Keratinocyte (primary cell): ENCODE measurements at regions not wholly inside any gene's neighbourhood (a gene's known extent, or its start where the extent isn't known, plus 50 kb on each side); places are given as distances from the start of the nearest gene placed in this dataset.

Experiments
- DNase-seq: peaks from one replicate; pipeline ENCODE4 v3.0.0-alpha.2; 2011; ENCODE audit warnings: low read depth, missing footprints, low spot score
- FAIRE-seq: peaks from 2 replicates; lab custom pipeline; 2011; peaks lifted over from hg19 to GRCh38; lab: Jason Lieb, UNC
- H2AFZ ChIP-seq: 2 replicates; pipeline ENCODE4 v1.6.0; 2012; ENCODE audit warnings: low read length, control low read depth, inconsistent platforms; ENCODE audit not compliant: control insufficient read depth
- H3K27ac ChIP-seq: 2 replicates; pipeline ENCODE4 v1.5.1; 2011; ENCODE audit warnings: low read length; ENCODE audit not compliant: control insufficient read depth, insufficient read depth
- H3K27me3 ChIP-seq: 3 replicates; pipeline ENCODE4 v1.6.0; 2011; ENCODE audit warnings: low read length; ENCODE audit not compliant: control insufficient read depth, insufficient read depth; ENCODE audit errors: extremely low read depth
- H3K36me3 ChIP-seq, 2 experiments: 2 replicates in 1 of 2; 3 replicates in 1 of 2; pipeline ENCODE4 v1.5.1; 2011; ENCODE audit warnings: low read length in 2 of 2, mild to moderate bottlenecking in 1 of 2; ENCODE audit not compliant: control insufficient read depth in 2 of 2, insufficient read depth in 2 of 2; ENCODE audit errors: extremely low read depth in 1 of 2
- H3K4me1 ChIP-seq: 3 replicates; pipeline ENCODE4 v1.5.1; 2011; ENCODE audit warnings: low read length; ENCODE audit not compliant: control insufficient read depth, insufficient read depth; ENCODE audit errors: extremely low read depth
- H3K4me2 ChIP-seq: 3 replicates; pipeline ENCODE4 v1.6.0; 2011; ENCODE audit warnings: low read depth, low read length; ENCODE audit not compliant: control insufficient read depth, insufficient read depth; ENCODE audit errors: extremely low read depth
- H3K4me3 ChIP-seq, 3 experiments: fragments of 200-600 bp in 1 of 3; sonication (generic) in 1 of 3; 2 replicates in 2 of 3; 3 replicates in 1 of 3; pipeline ENCODE4 v1.5.1; 2011 to 2016; ENCODE audit warnings: low read length in 3 of 3, mild to moderate bottlenecking in 3 of 3, control low read depth in 2 of 3, inconsistent platforms in 1 of 3, low read depth in 1 of 3, mixed read lengths in 1 of 3, mixed run types in 1 of 3, moderate library complexity in 1 of 3; ENCODE audit not compliant: control insufficient read depth in 2 of 3, insufficient read depth in 2 of 3; ENCODE audit errors: extremely low read depth in 1 of 3
- H3K79me2 ChIP-seq: 2 replicates; pipeline ENCODE4 v1.6.0; 2012; ENCODE audit warnings: low read length; ENCODE audit not compliant: control insufficient read depth, insufficient read depth
- H3K9ac ChIP-seq: 3 replicates; pipeline ENCODE4 v1.6.0; 2011; ENCODE audit warnings: low read length; ENCODE audit not compliant: control insufficient read depth, insufficient read depth; ENCODE audit errors: extremely low read depth
- H3K9me1 ChIP-seq: 3 replicates; pipeline ENCODE4 v1.6.0; 2011; ENCODE audit warnings: low read length; ENCODE audit not compliant: control insufficient read depth, insufficient read depth; ENCODE audit errors: extremely low read depth
- H3K9me3 ChIP-seq: 2 replicates; pipeline ENCODE4 v1.5.1; 2012; ENCODE audit warnings: low read depth, low read length; ENCODE audit not compliant: control insufficient read depth
- H4K20me1 ChIP-seq: 3 replicates; pipeline ENCODE4 v1.6.0; 2011; ENCODE audit warnings: low read length; ENCODE audit not compliant: control insufficient read depth, insufficient read depth; ENCODE audit errors: extremely low read depth
- EZH2 ChIP-seq: IDR thresholded peaks from one replicate; pipeline ENCODE4 v1.6.1; 2012; ENCODE audit warnings: inconsistent platforms, mild to moderate bottlenecking, low read length, moderate library complexity
- dilution Hi-C: fragments of 300-500 bp; cut with MboI; formaldehyde crosslinking; loops from one replicate; pipeline ENCODE4 v1.7.0; 2020; ENCODE audit warnings: low sequenced_read_pairs; ENCODE audit not compliant: extremely low pct_ligation_motif_present
- TF ChIP-seq, protein P1 (sequence below), 3 experiments: IDR thresholded peaks in 1 of 3; conservative IDR thresholded peaks in 1 of 3; optimal IDR thresholded peaks in 1 of 3; 2 replicates in 2 of 3; 3 replicates in 1 of 3; pipeline versions ENCODE3 to v1.5.1; 2011; ENCODE audit warnings: low read length in 3 of 3, mild to moderate bottlenecking in 3 of 3, moderate library complexity in 2 of 3, control low read depth in 1 of 3, inconsistent platforms in 1 of 3; ENCODE audit not compliant: insufficient read depth in 2 of 3; ENCODE audit errors: extremely low read depth in 1 of 3

- Histone ChIP-seq H3K4me1 (peaks cover 8% of the 10 kb centered on the region), H3K27ac (no peak overlapping the region), H3K9ac (no peak overlapping the region), H3K4me2 (no peak overlapping the region), H3K9me1 (no peaks in the 10 kb centered on the region), H3K27me3 (peaks cover 28% of the 10 kb centered on the region), H4K20me1 (no peaks in the 10 kb centered on the region), H3K36me3 (no peaks in the 10 kb centered on the region), H3K9me3 (no peaks in the 10 kb centered on the region), H2AFZ (no peak overlapping the region), H3K79me2 (no peaks in the 10 kb centered on the region), H3K4me3 (no peak overlapping the region)
- dilution Hi-C loops, result no loop called here
- no peak for DNase-seq
- TF ChIP-seq, protein P1, sequence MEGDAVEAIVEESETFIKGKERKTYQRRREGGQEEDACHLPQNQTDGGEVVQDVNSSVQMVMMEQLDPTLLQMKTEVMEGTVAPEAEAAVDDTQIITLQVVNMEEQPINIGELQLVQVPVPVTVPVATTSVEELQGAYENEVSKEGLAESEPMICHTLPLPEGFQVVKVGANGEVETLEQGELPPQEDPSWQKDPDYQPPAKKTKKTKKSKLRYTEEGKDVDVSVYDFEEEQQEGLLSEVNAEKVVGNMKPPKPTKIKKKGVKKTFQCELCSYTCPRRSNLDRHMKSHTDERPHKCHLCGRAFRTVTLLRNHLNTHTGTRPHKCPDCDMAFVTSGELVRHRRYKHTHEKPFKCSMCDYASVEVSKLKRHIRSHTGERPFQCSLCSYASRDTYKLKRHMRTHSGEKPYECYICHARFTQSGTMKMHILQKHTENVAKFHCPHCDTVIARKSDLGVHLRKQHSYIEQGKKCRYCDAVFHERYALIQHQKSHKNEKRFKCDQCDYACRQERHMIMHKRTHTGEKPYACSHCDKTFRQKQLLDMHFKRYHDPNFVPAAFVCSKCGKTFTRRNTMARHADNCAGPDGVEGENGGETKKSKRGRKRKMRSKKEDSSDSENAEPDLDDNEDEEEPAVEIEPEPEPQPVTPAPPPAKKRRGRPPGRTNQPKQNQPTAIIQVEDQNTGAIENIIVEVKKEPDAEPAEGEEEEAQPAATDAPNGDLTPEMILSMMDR (optimal IDR thresholded peaks at IDR 0.05 in 1 of 3, IDR thresholded peaks at IDR 0.05 in 1 of 3, conservative IDR thresholded peaks at IDR 0.05 in 1 of 3; ENCODE audit: extremely low read depth in 1 of 3, insufficient read depth in 2 of 3, low read length in 3 of 3), result no peak
- TF ChIP-seq EZH2, result no peak
- no peak for FAIRE-seq
Measured at GRCh38 chr1:10947181-10947580, 65.3 kb upstream of the TARDBP start.

- no peak for FAIRE-seq
- Histone ChIP-seq H3K4me2 (no peak overlapping the region), H3K36me3 (no peaks in the 10 kb centered on the region)
Measured at GRCh38 chr1:10947691-10948462, 64.6 kb upstream of the TARDBP start.

More at GRCh38 chr1:10947691-10948462, 64.6 kb upstream of the TARDBP start:
- TF ChIP-seq, protein P1 (optimal IDR thresholded peaks at IDR 0.05 in 1 of 3, IDR thresholded peaks at IDR 0.05 in 1 of 3, conservative IDR thresholded peaks at IDR 0.05 in 1 of 3; ENCODE audit: extremely low read depth in 1 of 3, insufficient read depth in 2 of 3, low read length in 3 of 3), result no peak
- no peak for TF ChIP-seq EZH2
- Histone ChIP-seq H4K20me1 (no peaks in the 10 kb centered on the region), H3K79me2 (no peaks in the 10 kb centered on the region), H3K4me1 (peaks cover 8% of the 10 kb centered on the region), H3K9ac (no peak overlapping the region), H3K27me3 (peaks cover 23% of the 10 kb centered on the region), H3K27ac (no peak overlapping the region), H3K4me3 (no peak overlapping the region), H3K9me1 (no peaks in the 10 kb centered on the region), H2AFZ (no peak overlapping the region), H3K9me3 (no peaks in the 10 kb centered on the region)
- dilution Hi-C loops, result no loop called here
- DNase-seq, result no peak
